Naive thymus-derived CD8-positive, alpha-beta T cell (primary cell): ENCODE measurements at regions not wholly inside any gene's neighbourhood (a gene's known extent, or its start where the extent isn't known, plus 50 kb on each side); places are given as distances from the start of the nearest gene placed in this dataset.

ENCODE experiments used
- ATAC-seq, 2 donors: fragments of 150-1000 bp; cut with Tn5 transposase in 1 of 2; sonication (Bioruptor Pico), chemical (Tn5 transposase) in 1 of 2; 1 replicate in 1 of 2; 2 replicates in 1 of 2; pipeline ENCODE4 v1.10.0; 2021; ENCODE audit warnings: mild to moderate bottlenecking in 2 of 2, moderate library complexity in 2 of 2
- POLR2A ChIA-PET: fragments of 350-600 bp; sonication (Branson Sonifier 250); formaldehyde crosslinking; loops from one replicate; lab custom pipeline; 2021; ENCODE audit warnings: antibody characterized with exemption; lab: Charles Lee
- DNase-seq, 10 donors: peaks; one replicate each; pipeline versions ENCODE4 v3.0.0 to v3.0.0-alpha.2; 2020 to 2022
- H3K27ac Mint-ChIP-seq, 10 donors: one replicate each; pipeline ENCODE4 v1.8.0; 2020 to 2022; ENCODE audit warnings: mild to moderate bottlenecking in 10 of 10, mixed read lengths in 10 of 10, moderate library complexity in 4 of 10, inconsistent platforms in 1 of 10
- H3K27me3 Mint-ChIP-seq, 5 donors: one replicate each; pipeline ENCODE4 v1.8.0; 2021 to 2022; ENCODE audit warnings: mixed read lengths in 5 of 5
- H3K36me3 Mint-ChIP-seq, 3 donors: one replicate each; pipeline ENCODE4 v1.8.0; 2020 to 2022; ENCODE audit warnings: mixed read lengths in 3 of 3, mild to moderate bottlenecking in 2 of 3, inconsistent platforms in 1 of 3
- H3K4me1 Mint-ChIP-seq, 4 donors: one replicate each; pipeline ENCODE4 v1.8.0; 2021 to 2022; ENCODE audit warnings: mixed read lengths in 4 of 4
- H3K4me3 Mint-ChIP-seq, 10 donors: one replicate each; pipeline ENCODE4 v1.8.0; 2020 to 2022; ENCODE audit warnings: mild to moderate bottlenecking in 10 of 10, mixed read lengths in 10 of 10, moderate library complexity in 6 of 10, inconsistent platforms in 1 of 10
- H3K9me3 Mint-ChIP-seq, 9 donors: one replicate each; pipeline ENCODE4 v1.8.0; 2020 to 2022; ENCODE audit warnings: mixed read lengths in 9 of 9, mild to moderate bottlenecking in 3 of 9, inconsistent platforms in 1 of 9, moderate library complexity in 1 of 9

DNA sequence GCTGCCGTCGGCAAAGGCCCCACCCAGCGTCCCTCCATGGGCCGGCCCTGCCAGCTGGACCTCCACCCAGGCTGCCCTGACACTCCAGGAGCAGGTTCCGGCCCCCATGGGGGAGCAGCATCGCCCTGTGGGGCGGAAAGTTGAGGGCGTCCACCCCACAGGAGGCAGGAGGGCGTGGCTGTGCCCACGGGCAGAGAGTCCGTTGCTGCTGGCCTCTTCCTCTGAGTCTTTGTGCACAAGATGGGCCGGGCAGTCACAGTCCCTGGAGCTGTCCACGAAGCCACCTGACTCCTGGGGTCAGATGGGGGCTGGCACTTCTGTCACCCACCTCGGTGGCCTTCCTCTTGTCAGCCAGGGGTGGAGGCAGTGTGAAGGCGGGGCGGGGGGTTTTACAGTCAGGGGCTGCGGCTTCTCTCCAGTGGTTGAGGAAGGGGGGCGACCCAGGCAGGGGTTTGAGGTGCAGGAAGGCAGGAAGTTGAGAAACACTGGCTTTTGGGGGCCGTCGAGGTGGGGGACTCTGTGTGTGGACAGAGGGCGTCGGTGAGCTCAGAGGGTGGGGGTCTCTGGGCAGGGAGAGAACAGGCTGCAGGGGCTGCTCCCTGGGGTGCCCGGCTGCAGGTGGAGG is 67.2 kb upstream of the TTC34 start:
- peaks cover 0 to 12% (median 3%) of the 10 kb centered on the region in 4 donors for H3K4me1 Mint-ChIP-seq
- H3K27ac Mint-ChIP-seq = no peak overlapping the region
- DNase-seq (no peak), ATAC-seq (no peak)
- peaks cover 0 to 10% (median 0%) of the 10 kb centered on the region in 3 donors for H3K36me3 Mint-ChIP-seq
- POLR2A ChIA-PET = no interaction called here
- no peak overlapping the region for H3K4me3 Mint-ChIP-seq
- H3K9me3 Mint-ChIP-seq = peaks cover 0 to 35% (median 2%) of the 10 kb centered on the region in 9 donors
- H3K27me3 Mint-ChIP-seq = peaks cover 0 to 6% (median 0%) of the 10 kb centered on the region in 5 donors

DNA sequence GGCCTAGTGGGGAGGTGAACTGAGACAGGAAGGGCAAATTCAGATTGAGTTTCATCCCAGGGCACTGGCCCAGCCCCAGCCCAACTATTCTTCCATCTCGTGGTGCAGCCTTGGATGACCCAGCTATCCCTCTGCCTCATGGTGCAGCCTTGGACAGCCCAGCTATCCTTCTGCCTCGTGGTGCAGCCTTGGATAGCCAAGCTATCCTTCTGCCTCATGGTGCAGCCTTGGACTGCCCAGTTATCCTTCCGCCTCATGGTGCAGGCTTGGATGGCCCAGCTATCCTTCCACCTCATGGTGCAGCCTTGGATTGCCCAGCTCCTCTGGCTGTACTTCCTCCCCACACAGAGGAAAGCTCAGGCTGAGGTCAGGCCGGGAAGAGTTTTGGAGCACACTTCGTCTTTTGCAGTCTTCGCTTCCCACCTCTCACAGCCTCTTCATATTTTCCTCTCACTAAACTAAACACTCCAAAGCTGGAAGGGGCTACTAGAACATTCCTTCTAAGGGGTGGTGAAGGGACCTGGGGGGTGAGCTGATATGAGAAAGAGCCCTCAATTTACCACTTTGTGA is 69.8 kb upstream of the TTC34 start:
- Mint-ChIP-seq H3K36me3 (peaks cover 0 to 10% (median 0%) of the 10 kb centered on the region in 3 donors), H3K27ac (no peak overlapping the region), H3K27me3 (peaks cover 0 to 6% (median 0%) of the 10 kb centered on the region in 5 donors), H3K4me3 (no peak overlapping the region), H3K9me3 (peaks cover 0 to 37% (median 2%) of the 10 kb centered on the region in 9 donors), H3K4me1 (peaks cover 0 to 7% (median 2%) of the 10 kb centered on the region in 4 donors)
- POLR2A ChIA-PET = no interaction called here
- DNase-seq = no peak
- ATAC-seq = no peak

DNA sequence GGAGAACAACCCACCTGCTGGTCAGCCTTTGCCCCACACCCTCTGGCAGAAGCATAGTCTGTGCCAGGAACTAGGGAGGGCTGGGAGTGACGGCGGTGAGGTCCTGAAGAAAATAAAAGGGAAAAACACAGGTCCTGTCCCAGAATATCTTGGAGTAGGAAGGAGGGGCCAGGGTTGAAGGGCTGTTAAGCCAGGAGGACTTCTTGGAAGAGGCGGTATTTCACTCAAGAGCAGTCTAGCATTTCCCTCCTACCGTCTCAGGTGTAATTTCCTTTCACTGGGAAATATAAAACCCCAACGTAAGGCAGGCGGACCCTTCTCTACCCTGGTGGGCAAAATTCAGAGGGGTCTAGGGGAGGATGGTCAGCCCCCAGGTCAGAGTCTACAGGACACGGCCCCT is 72.7 kb upstream of the TTC34 start:
- Mint-ChIP-seq H3K36me3 (peaks cover 0 to 10% (median 0%) of the 10 kb centered on the region in 3 donors), H3K27ac (no peak overlapping the region), H3K4me3 (no peak overlapping the region), H3K4me1 (no peaks in the 10 kb centered on the region), H3K27me3 (peaks cover 0 to 6% (median 0%) of the 10 kb centered on the region in 5 donors), H3K9me3 (peaks cover 0 to 33% (median 2%) of the 10 kb centered on the region in 9 donors)
- no peak for ATAC-seq
- no peak for DNase-seq
- POLR2A ChIA-PET = no interaction called here

DNA sequence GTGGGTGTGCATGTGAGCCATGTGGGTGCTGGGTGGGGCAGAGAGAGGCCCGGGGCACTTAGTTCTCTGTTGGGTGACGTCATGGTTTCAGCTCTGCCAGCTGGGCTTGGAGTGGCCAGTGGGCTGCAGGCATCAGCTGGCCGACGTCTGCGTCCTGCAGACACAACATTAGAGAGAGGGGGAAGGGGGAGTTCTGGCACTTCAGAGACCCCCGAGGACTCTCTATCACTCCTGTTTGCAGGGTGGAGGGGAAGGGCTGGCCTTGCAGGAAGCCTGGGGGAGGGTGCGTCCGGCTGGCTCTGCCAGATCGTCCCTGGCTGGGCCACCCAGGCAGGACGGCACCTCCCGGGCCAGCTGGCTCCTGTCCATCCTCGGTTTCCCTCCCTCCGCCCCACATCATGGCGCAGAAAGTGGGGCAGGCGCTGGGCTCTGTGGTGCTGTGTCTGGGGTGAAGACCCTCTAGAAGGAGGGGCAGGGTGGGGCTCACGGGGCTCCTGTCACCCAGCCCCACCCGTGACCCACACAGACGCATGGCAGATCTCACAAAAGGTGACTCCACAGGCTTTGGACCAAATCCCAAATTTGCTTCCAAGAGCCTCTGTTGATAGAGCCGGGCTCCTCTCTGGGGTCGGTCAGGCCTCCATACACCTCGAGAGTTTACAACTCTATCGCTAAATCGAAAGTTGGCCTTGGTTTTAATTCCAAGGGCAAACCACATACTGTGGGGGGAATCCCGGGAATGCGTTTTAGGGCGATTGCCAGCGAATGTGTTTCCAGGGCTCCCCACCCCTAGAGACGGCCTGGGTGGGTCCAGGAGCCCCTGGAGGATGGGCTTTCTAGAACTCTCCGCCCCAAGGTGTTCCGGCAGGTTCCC is 73.4 kb upstream of the TTC34 start:
- H3K27ac Mint-ChIP-seq = no peak overlapping the region
- POLR2A ChIA-PET = no interaction called here
- H3K9me3 Mint-ChIP-seq = peaks cover 0 to 33% (median 2%) of the 10 kb centered on the region in 9 donors
- H3K4me1 Mint-ChIP-seq = no peaks in the 10 kb centered on the region
- peaks cover 0 to 6% (median 0%) of the 10 kb centered on the region in 5 donors for H3K27me3 Mint-ChIP-seq
- DNase-seq (no peak), ATAC-seq (no peak)
- H3K4me3 Mint-ChIP-seq = no peak overlapping the region
- peaks cover 0 to 10% (median 0%) of the 10 kb centered on the region in 3 donors for H3K36me3 Mint-ChIP-seq

DNA sequence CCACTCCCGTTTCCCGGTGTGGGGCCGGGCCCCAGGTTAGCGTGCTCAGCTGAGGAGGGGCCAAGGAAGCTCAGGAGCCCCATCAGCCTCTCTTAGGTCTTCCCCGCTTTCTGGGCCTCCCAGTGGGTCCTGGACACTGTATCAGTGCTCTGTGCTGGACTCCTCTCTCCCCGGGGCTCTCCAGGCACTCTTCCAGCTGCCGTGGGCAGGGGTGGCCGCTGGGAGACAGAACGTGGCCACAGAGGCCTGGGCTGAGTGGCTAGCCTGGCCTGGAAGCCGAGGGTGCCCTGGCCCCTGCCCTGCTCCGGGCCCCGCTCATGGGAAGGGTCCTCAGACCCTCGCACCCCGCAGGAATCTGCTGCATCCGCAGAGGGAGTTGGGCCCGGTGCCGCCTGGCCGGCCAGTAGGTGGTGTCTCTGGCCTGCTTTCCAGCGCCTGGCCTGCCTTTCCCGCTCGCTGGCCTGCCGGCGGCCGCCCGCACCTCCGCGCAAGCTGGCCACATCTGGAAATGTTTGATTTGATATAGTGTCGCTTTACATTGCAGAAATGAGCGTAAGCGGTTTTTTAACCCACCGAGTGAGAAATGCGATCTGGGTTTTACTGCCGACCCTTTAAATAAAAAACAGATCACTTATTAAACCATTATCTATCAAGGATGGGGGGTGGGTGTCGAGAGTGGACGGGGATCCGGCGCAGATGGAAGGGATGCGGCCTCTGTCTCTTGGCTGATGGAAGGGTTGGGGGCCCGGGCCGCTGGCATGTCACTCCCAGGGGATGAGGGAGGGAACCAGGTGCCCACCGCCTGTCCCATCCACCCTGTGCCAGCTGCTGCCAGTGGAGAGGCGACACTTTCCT is 74.4 kb upstream of the TTC34 start:
- Mint-ChIP-seq H3K9me3 (peaks cover 0 to 24% (median 2%) of the 10 kb centered on the region in 9 donors), H3K36me3 (peaks cover 0 to 10% (median 0%) of the 10 kb centered on the region in 3 donors), H3K27me3 (peaks cover 0 to 6% (median 0%) of the 10 kb centered on the region in 5 donors), H3K4me1 (no peaks in the 10 kb centered on the region), H3K27ac (no peak overlapping the region), H3K4me3 (no peak overlapping the region)
- ATAC-seq (no peak), DNase-seq (no peak)
- POLR2A ChIA-PET = no interaction called here

DNA sequence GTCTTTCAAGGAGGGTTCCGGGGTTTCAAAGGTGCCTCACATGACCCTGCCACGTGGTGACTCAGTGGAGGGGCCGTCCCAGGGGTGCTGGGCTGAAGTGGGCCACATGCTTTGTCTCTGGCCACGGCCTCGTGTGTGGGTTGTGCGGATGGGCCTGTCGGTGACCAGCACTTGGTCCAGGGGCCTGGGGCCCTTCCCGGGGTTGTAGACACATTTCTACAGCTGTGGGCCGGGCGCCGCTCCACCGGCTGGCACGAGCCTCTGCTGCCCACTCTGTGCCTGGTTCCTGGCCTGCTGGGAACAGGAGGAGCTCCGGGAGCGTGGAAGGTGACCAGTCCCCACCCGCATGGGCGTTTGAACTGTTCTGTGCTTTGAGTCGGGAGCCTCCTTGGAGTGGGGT is 75.4 kb upstream of the TTC34 start:
- DNase-seq = no peak

DNA sequence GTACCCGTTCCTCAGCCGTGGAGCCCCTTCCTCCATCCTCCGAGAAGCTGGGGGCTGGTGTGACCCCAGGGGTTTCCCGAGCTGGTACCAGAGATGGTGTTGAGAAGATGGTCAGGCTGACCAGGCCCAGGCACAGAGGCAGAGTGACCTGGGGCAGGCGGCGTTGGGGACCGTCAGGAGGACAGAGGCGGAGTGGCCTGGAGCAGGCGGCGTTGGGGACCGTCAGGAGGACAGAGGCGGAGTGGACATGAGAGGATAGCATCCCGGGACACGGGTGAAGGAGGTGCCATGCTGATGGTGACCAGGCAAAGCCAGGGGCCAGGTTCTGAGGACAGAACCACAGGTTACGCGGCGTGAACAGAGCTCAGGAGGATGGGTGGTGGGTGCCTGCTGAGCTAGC is 75.9 kb upstream of the TTC34 start:
- DNase-seq = no peak
- POLR2A ChIA-PET = no interaction called here
- Mint-ChIP-seq H3K4me3 (no peak overlapping the region), H3K9me3 (peaks cover 0 to 11% (median 0%) of the 10 kb centered on the region in 9 donors), H3K27me3 (peaks cover 0 to 6% (median 0%) of the 10 kb centered on the region in 5 donors), H3K36me3 (peaks cover 0 to under 1% (median 0%) of the 10 kb centered on the region in 3 donors), H3K27ac (no peak overlapping the region), H3K4me1 (no peaks in the 10 kb centered on the region)
- ATAC-seq = no peak

More for the DNA sequence above, 75.4 kb upstream of the TTC34 start:
- ATAC-seq = no peak
- Mint-ChIP-seq H3K4me1 (no peaks in the 10 kb centered on the region), H3K4me3 (no peak overlapping the region), H3K27me3 (peaks cover 0 to 6% (median 0%) of the 10 kb centered on the region in 5 donors), H3K27ac (peak overlapping the region in 1 of 10 donors; percentile 29), H3K9me3 (peaks cover 0 to 16% (median 0%) of the 10 kb centered on the region in 9 donors), H3K36me3 (peaks cover 0 to 4% (median 0%) of the 10 kb centered on the region in 3 donors)
- POLR2A ChIA-PET = no interaction called here

DNA sequence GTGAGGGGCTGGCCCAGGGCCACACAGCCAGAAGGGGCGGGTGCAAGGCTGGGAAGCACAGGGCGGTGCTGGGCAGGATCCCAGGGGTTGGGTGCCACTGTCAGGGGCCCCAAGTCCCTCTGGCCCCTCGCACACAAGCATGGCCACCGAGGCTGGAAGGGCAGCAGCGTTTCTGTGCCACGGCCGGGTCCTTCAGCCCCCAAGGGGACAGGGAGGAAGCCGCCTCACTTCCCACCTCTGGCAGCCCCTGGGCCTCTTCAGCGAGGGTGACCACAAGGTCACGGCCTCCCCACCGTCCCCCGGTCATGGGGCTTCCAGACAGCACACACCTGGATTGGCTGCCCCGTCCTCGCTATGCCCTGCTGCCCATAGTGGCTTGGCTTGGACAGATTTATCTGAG is 77.1 kb upstream of the TTC34 start:
- POLR2A ChIA-PET = no interaction called here
- Mint-ChIP-seq H3K9me3 (peaks cover 0 to 3% (median 0%) of the 10 kb centered on the region in 9 donors), H3K4me3 (no peak overlapping the region), H3K36me3 (no peaks in the 10 kb centered on the region), H3K27ac (no peak overlapping the region), H3K27me3 (peaks cover 0 to 3% (median 0%) of the 10 kb centered on the region in 5 donors), H3K4me1 (no peaks in the 10 kb centered on the region)
- DNase-seq (no peak), ATAC-seq (no peak)

DNA sequence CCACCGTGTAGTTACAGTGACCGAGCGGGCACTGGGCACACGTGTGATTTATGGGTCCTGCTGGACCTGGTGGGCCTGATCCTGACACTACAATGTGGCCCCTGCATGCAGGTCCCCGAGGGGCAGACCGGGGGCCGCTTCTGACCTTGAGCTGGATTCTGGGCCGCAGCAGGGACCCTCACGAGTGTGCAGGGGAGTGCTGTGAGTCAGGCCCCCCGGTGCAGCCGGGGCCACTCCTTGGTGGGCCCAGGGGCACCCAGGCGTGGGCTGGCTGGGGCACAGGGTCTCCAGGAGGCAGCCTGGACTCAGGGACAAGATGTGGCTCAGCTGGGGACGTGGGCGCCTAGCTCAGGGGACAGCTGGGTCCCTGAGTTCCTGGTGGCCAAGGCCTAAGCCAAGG is 77.5 kb upstream of the TTC34 start:
- Mint-ChIP-seq H3K9me3 (no peaks in the 10 kb centered on the region), H3K27me3 (peaks cover 0 to 2% (median 0%) of the 10 kb centered on the region in 5 donors), H3K27ac (no peak overlapping the region), H3K4me3 (no peak overlapping the region), H3K4me1 (no peaks in the 10 kb centered on the region), H3K36me3 (no peaks in the 10 kb centered on the region)
- POLR2A ChIA-PET = no interaction called here
- ATAC-seq = no peak
- no peak for DNase-seq

DNA sequence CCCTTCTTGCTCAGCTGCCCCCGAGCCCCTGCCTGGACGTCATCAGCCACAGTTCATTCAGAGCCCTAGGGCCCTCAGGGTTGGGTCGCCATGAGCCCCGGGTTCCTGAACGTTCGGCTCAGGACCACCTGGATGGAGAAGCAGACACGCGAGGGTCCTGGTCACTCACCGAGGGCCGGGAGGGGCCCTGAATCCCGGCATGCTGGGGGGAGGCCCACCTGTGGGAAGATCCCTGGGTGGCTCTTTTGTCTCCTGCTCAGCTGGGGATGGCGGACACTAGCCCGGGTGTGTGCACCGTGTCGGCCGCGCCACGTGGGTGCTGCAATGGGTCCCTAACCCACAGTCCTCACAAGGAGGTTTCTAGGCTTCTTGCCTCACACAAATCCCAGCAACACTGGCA is 78.1 kb upstream of the TTC34 start:
- no peaks in the 10 kb centered on the region for H3K4me1 Mint-ChIP-seq
- H3K9me3 Mint-ChIP-seq = no peaks in the 10 kb centered on the region
- H3K4me3 Mint-ChIP-seq = no peak overlapping the region
- POLR2A ChIA-PET = no interaction called here
- ATAC-seq (no peak), DNase-seq (no peak)
- no peaks in the 10 kb centered on the region for H3K36me3 Mint-ChIP-seq
- H3K27me3 Mint-ChIP-seq = peaks cover 0 to 1% (median 0%) of the 10 kb centered on the region in 5 donors
- H3K27ac Mint-ChIP-seq = no peak overlapping the region

DNA sequence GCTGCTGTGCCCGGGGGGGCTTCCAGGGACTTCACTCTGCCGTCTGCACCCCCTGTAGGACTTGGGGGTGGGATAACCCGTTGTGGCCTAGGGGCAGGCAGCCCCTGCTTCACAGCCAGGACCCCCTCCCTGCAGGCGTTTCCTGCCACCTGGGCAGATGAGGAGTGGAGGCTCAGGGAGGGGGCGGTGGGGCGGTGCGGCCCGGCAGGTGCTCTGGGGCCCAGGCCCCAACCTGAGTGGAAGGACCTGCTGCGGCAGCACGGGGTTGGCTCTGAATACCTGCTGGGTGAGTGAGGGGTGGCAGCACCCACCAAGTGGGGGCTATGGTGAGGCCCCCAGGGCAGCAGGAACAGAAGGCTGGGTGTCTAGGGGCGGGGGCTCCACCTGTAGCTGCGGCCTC is 78.6 kb upstream of the TTC34 start:
- H3K27ac Mint-ChIP-seq = no peak overlapping the region

DNA sequence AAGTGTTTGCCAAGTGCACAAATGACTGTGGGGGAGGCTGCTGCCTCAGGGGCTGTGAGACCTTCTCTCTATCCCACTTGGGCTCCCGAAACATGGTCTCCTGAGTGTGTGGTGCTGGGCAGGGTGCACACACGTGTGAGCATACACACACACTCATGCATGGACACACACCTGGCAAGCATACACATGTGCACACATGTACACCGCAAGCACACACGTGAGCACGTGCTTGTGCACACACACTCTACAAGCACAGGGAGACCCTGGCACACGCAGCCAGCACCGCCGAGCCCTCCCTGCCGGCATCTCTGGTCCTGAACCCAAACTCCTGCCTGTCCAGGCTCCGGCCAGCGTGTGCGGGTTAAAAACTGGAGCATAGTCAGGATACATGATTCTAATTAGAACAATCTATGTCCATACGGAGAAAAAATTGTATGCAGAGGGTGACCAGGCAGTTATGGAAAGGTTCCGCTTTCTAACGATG is 79.4 kb upstream of the TTC34 start:
- ATAC-seq = no peak
- Mint-ChIP-seq H3K4me3 (no peak overlapping the region), H3K27me3 (peaks cover 0 to 3% (median 0%) of the 10 kb centered on the region in 5 donors)

More for the DNA sequence above, 78.6 kb upstream of the TTC34 start:
- DNase-seq (no peak), ATAC-seq (no peak)
- Mint-ChIP-seq H3K4me1 (no peaks in the 10 kb centered on the region), H3K4me3 (no peak overlapping the region), H3K36me3 (no peaks in the 10 kb centered on the region), H3K27me3 (peaks cover 0 to 1% (median 0%) of the 10 kb centered on the region in 5 donors), H3K9me3 (no peaks in the 10 kb centered on the region)
- POLR2A ChIA-PET = interaction anchor here (0.7 kb wide), 1 partner anchor 747 kb away, joined by 3 read pairs; no protein-coding TSS in a partner anchor

More for the DNA sequence above, 79.4 kb upstream of the TTC34 start:
- no peak for DNase-seq
- POLR2A ChIA-PET = interaction anchor here (0.7 kb wide), 1 partner anchor 748 kb away, joined by 3 read pairs; no protein-coding TSS in a partner anchor
- H3K27ac Mint-ChIP-seq = peak overlapping the region in 1 of 10 donors; percentile 71
- H3K36me3 Mint-ChIP-seq = no peaks in the 10 kb centered on the region
- no peaks in the 10 kb centered on the region for H3K4me1 Mint-ChIP-seq
- no peaks in the 10 kb centered on the region for H3K9me3 Mint-ChIP-seq
